Liver (tissue), 8 donors: ENCODE measurements at regions not wholly inside any gene's neighbourhood (a gene's known extent, or its start where the extent isn't known, plus 50 kb on each side); places are given as distances from the start of the nearest gene placed in this dataset.

Experiments used
- DNase-seq: peaks from one replicate; pipeline ENCODE4 v3.0.0-alpha.2; 2017; ENCODE audit warnings: low spot score
- H3K27ac ChIP-seq, 2 donors: one replicate each; pipeline ENCODE4 v1.7.0; 2013; ENCODE audit warnings: inconsistent platforms in 2 of 2, low read length in 2 of 2, control low read depth in 1 of 2, low read depth in 1 of 2, mild to moderate bottlenecking in 1 of 2
- H3K27me3 ChIP-seq, 4 donors: one replicate each; pipeline versions ENCODE4 v1.6.1 to v1.7.0; 2013; ENCODE audit warnings: low read length in 3 of 4, inconsistent platforms in 1 of 4, mild to moderate bottlenecking in 1 of 4, moderate library complexity in 1 of 4; ENCODE audit not compliant: control insufficient read depth in 4 of 4, insufficient read depth in 4 of 4
- H3K36me3 ChIP-seq, 4 donors: one replicate each; pipeline versions ENCODE4 v1.6.1 to v1.7.0; 2013; ENCODE audit warnings: low read length in 3 of 4, mild to moderate bottlenecking in 3 of 4, low read depth in 1 of 4, moderate library complexity in 1 of 4; ENCODE audit not compliant: control insufficient read depth in 4 of 4, insufficient read depth in 3 of 4
- H3K4me1 ChIP-seq, 4 donors: one replicate each; pipeline versions ENCODE4 v1.6.1 to v1.7.0; 2013; ENCODE audit warnings: low read length in 3 of 4, mild to moderate bottlenecking in 3 of 4, moderate library complexity in 1 of 4; ENCODE audit not compliant: control insufficient read depth in 4 of 4, insufficient read depth in 4 of 4
- H3K4me3 ChIP-seq, 3 donors: one replicate each; pipeline versions ENCODE4 v1.6.1 to v1.7.0; 2013; ENCODE audit warnings: low read length in 3 of 3, control low read depth in 1 of 3, low read depth in 1 of 3, mild to moderate bottlenecking in 1 of 3
- H3K9ac ChIP-seq, 2 donors: one replicate each; pipeline ENCODE4 v1.7.0; 2013; ENCODE audit warnings: low read length in 2 of 2, mild to moderate bottlenecking in 2 of 2, moderate library complexity in 2 of 2, control low read depth in 1 of 2, low read depth in 1 of 2
- H3K9me3 ChIP-seq, 4 donors: one replicate each; pipeline versions ENCODE4 v1.6.1 to v1.7.0; 2013; ENCODE audit warnings: low read length in 3 of 4; ENCODE audit not compliant: control insufficient read depth in 4 of 4
- EGR1 ChIP-seq, 2 donors: IDR thresholded peaks; 2 replicates each; pipeline ENCODE4 v1.6.1; 2016 to 2018; ENCODE audit warnings: antibody characterized with exemption in 2 of 2, low read depth in 2 of 2
- FOXA1 ChIP-seq: IDR thresholded peaks from 2 replicates; pipeline ENCODE4 v1.6.1; 2016; ENCODE audit warnings: antibody characterized with exemption
- GABPA ChIP-seq, 2 donors: IDR thresholded peaks in 1 of 2; conservative IDR thresholded peaks in 1 of 2; 2 replicates each; pipeline ENCODE4 v1.6.1; 2016; ENCODE audit warnings: antibody characterized with exemption in 2 of 2, mild to moderate bottlenecking in 1 of 2, moderate library complexity in 1 of 2
- HNF4A ChIP-seq, 2 donors: conservative IDR thresholded peaks; 2 replicates each; pipeline ENCODE4 v1.6.1; 2016; ENCODE audit warnings: antibody characterized with exemption in 2 of 2, mild to moderate bottlenecking in 2 of 2
- HNF4G ChIP-seq: IDR thresholded peaks from 2 replicates; pipeline ENCODE4 v1.6.1; 2016; ENCODE audit warnings: antibody characterized with exemption
- JUND ChIP-seq, 2 donors: IDR thresholded peaks; 2 replicates each; pipeline ENCODE4 v1.6.1; 2016; ENCODE audit warnings: antibody characterized with exemption in 2 of 2
- NR2F2 ChIP-seq: IDR thresholded peaks from 2 replicates; pipeline ENCODE4 v1.6.1; 2016; ENCODE audit warnings: antibody characterized with exemption
- RAD21 ChIP-seq, 2 donors: IDR thresholded peaks; 2 replicates each; pipeline ENCODE4 v1.6.1; 2016; ENCODE audit warnings: antibody characterized with exemption in 2 of 2, mild to moderate bottlenecking in 2 of 2
- RXRA ChIP-seq, 2 donors: IDR thresholded peaks; 2 replicates each; pipeline ENCODE4 v1.6.1; 2017 to 2018; ENCODE audit warnings: antibody characterized with exemption in 2 of 2, mild to moderate bottlenecking in 1 of 2
- SP1 ChIP-seq: IDR thresholded peaks from 2 replicates; pipeline ENCODE4 v1.6.1; 2018; ENCODE audit warnings: antibody characterized with exemption, mild to moderate bottlenecking
- YY1 ChIP-seq: IDR thresholded peaks from 2 replicates; pipeline ENCODE4 v1.6.1; 2016; ENCODE audit warnings: antibody characterized with exemption, mild to moderate bottlenecking
- ZBTB33 ChIP-seq: IDR thresholded peaks from 2 replicates; pipeline ENCODE4 v1.6.1; 2016; ENCODE audit warnings: antibody characterized with exemption
- WGBS: extraction: QIAGEN DNeasy Blood & Tissue Kit; methylation state at CpG from one replicate; pipeline ENCODE4 v1.1.7; 2013; 5-methylcytosine and 5-hydroxymethylcytosine counted together
- TF ChIP-seq, protein P1 (sequence below): IDR thresholded peaks from 2 replicates; pipeline ENCODE4 v1.6.1; 2016; ENCODE audit warnings: antibody characterized with exemption
- TF ChIP-seq, protein P2 (sequence below): fragments of 150-350 bp; IDR thresholded peaks from 2 replicates; pipeline ENCODE4 v1.5.1; 2017; ENCODE audit warnings: improper control_type of control experiment, low read depth, low read length; ENCODE audit not compliant: missing input control
- donor health status: healthy.
- donor health status: healthy.
- donor health status: healthy.
- donor health status: healthy.
- donor health status: healthy.

DNA sequence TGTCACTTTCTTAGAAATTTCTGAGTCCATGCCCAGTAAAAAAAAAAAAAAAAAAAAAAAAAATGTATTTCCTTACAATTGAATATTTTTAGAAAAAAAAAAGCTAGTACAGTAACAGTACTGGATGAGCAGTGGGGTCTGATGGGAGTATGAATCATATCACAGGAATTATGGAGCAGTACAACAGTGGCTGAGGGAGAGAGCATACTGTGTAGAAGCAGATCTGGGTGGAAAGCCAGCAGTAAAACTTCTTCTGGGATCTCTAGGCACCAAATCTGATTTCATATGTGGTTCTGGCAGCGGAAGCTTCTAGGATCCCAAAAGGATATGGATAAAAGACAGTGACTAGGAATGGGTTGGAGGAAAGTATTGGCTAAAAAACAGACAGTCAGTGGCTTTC lies 414.9 kb upstream of the FSHR start:
- WGBS: 62% methylated on average over 1 of the region's 1 CpG
- Histone ChIP-seq H3K9ac (no peak overlapping the region), H3K4me1 (no peaks in the 10 kb centered on the region), H3K36me3 (no peaks in the 10 kb centered on the region), H3K27me3 (no peaks in the 10 kb centered on the region), H3K4me3 (no peak overlapping the region), H3K27ac (no peak overlapping the region), H3K9me3 (no peaks in the 10 kb centered on the region)
- DNase-seq: no peak
- TF ChIP-seq, protein P1, sequence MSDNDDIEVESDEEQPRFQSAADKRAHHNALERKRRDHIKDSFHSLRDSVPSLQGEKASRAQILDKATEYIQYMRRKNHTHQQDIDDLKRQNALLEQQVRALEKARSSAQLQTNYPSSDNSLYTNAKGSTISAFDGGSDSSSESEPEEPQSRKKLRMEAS: no peak
- TF ChIP-seq JUND (IDR thresholded peaks at IDR 0.05) (no peak), NR2F2 (no peak)
- TF ChIP-seq, protein P2, sequence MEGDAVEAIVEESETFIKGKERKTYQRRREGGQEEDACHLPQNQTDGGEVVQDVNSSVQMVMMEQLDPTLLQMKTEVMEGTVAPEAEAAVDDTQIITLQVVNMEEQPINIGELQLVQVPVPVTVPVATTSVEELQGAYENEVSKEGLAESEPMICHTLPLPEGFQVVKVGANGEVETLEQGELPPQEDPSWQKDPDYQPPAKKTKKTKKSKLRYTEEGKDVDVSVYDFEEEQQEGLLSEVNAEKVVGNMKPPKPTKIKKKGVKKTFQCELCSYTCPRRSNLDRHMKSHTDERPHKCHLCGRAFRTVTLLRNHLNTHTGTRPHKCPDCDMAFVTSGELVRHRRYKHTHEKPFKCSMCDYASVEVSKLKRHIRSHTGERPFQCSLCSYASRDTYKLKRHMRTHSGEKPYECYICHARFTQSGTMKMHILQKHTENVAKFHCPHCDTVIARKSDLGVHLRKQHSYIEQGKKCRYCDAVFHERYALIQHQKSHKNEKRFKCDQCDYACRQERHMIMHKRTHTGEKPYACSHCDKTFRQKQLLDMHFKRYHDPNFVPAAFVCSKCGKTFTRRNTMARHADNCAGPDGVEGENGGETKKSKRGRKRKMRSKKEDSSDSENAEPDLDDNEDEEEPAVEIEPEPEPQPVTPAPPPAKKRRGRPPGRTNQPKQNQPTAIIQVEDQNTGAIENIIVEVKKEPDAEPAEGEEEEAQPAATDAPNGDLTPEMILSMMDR: no peak

DNA sequence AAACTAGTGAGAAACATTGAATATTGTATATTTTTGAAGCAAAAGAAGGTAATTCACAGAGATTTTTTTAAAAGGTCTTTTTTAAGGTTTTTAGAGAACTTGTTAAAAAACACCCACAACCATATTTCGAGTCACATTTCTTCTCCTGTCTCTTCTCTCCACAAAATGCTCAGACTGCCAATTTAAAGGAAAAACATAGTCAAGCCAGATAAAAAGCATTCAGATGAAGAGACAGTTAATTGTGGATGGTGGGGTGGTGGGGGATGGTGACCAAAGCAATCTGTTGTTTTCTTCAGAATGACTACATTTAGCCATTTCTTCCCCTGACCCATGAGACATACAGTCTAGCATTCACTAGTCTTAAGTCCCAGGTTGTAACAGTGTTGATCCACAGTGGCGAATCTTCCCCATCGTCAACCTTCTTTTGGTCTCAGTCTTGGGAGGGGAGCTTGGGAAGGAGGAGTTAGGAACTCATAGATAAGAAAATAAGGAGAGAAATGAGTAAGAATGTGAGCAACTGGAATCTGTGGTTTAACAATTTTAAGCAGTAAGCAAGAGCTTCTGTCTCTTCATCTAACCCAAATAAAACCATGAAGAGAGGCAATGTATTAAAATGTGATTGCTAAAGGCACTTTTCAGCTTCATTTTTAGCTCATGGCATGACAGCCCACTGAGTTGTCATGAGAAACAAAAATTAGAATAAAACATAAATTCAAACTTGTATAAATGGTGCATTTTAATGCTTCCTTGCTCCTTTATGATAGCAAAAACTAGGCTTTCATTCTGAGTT lies 413.7 kb upstream of the FSHR start:
- no peak for DNase-seq
- H3K9me3 ChIP-seq: no peaks in the 10 kb centered on the region
- H3K4me1 ChIP-seq: no peaks in the 10 kb centered on the region
- no peaks in the 10 kb centered on the region for H3K27me3 ChIP-seq
- 72% methylated on average over 3 of the region's 3 CpGs for WGBS
- no peak overlapping the region for H3K4me3 ChIP-seq
- H3K27ac ChIP-seq: no peak overlapping the region
- TF ChIP-seq NR2F2 (no peak), SP1 (no peak), RAD21 (IDR thresholded peaks at IDR 0.05) (no peak)
- no peak overlapping the region for H3K9ac ChIP-seq
- no peaks in the 10 kb centered on the region for H3K36me3 ChIP-seq

- Histone ChIP-seq H3K9ac (no peak overlapping the region), H3K27ac (no peak overlapping the region), H3K4me3 (no peak overlapping the region), H3K9me3 (no peaks in the 10 kb centered on the region), H3K36me3 (no peaks in the 10 kb centered on the region), H3K27me3 (no peaks in the 10 kb centered on the region), H3K4me1 (no peaks in the 10 kb centered on the region)
- DNase-seq: no peak
- 72% methylated on average over 1 of the region's 1 CpG for WGBS
- TF ChIP-seq FOXA1 (no peak), ZBTB33 (no peak)
Observed at GRCh38 chr2:49567021-49567420, 412.7 kb upstream of the FSHR start.

GRCh38 chr2:49553658-49554057 lies 399.3 kb upstream of the FSHR start:
- no peak overlapping the region for H3K9ac ChIP-seq
- no peaks in the 10 kb centered on the region for H3K36me3 ChIP-seq
- no peaks in the 10 kb centered on the region for H3K9me3 ChIP-seq
- no peak overlapping the region for H3K4me3 ChIP-seq
- H3K4me1 ChIP-seq: no peaks in the 10 kb centered on the region
- H3K27ac ChIP-seq: no peak overlapping the region
- no peaks in the 10 kb centered on the region for H3K27me3 ChIP-seq
- DNase-seq: no peak
- no peak for TF ChIP-seq JUND (IDR thresholded peaks at IDR 0.05)
- TF ChIP-seq HNF4G: no peak
- no peak for TF ChIP-seq YY1
- TF ChIP-seq, protein P2: no peak
- TF ChIP-seq FOXA1: no peak
- no peak for TF ChIP-seq EGR1 (IDR thresholded peaks at IDR 0.05; ENCODE audit: low read depth in 2 of 2)
- no peak for TF ChIP-seq HNF4A (conservative IDR thresholded peaks at IDR 0.05)
- TF ChIP-seq GABPA (IDR thresholded peaks at IDR 0.05 in 1 of 2, conservative IDR thresholded peaks at IDR 0.05 in 1 of 2): no peak
- no peak for TF ChIP-seq RXRA (IDR thresholded peaks at IDR 0.05)
- TF ChIP-seq, protein P1: no peak
- no peak for TF ChIP-seq NR2F2
- TF ChIP-seq ZBTB33: no peak
